Esophagus squamous epithelium (tissue), 4 donors: ENCODE measurements at regions not wholly inside any gene's neighbourhood (a gene's known extent, or its start where the extent isn't known, plus 50 kb on each side); places are given as distances from the start of the nearest gene placed in this dataset.

ENCODE experiments used
- POLR2A ChIP-seq, 4 donors: fragments of 450-650 bp; IDR thresholded peaks; one replicate each; pipeline ENCODE4 v1.6.1; 2017; ENCODE audit warnings: antibody characterized with exemption in 4 of 4, mild to moderate bottlenecking in 4 of 4, moderate library complexity in 3 of 4
- TF ChIP-seq, protein P1 (sequence below), 6 experiments: fragments of 450-650 bp in 4 of 6; fragments of 200-600 bp in 2 of 6; sonication (generic) in 2 of 6; IDR thresholded peaks; one replicate each; pipeline ENCODE4 v1.5.1; 2016 to 2019; ENCODE audit warnings: antibody characterized with exemption in 6 of 6, mild to moderate bottlenecking in 4 of 6, moderate library complexity in 4 of 6

DNA sequence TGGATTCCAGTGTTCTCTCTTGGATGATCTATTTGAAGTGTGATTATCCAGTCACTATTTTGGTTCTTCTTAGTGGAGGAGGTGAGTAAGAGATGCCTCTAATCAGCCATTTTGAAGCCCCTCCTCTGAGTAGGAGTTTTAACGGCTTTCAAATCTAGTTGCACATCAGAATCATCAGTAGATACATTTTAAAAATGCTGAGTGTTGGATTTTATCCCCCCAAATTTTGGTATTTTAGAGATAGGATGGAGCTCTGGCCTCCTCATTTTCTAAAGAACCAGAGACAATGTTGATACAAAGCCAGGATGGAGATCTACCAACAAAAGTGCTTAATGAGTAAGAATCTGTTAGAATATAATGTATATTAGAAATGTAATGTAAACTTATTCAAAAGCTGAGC, 1061.0 kb upstream of the WWC1 start:
- TF ChIP-seq POLR2A (IDR thresholded peaks at IDR 0.05): no peak
- TF ChIP-seq, protein P1, sequence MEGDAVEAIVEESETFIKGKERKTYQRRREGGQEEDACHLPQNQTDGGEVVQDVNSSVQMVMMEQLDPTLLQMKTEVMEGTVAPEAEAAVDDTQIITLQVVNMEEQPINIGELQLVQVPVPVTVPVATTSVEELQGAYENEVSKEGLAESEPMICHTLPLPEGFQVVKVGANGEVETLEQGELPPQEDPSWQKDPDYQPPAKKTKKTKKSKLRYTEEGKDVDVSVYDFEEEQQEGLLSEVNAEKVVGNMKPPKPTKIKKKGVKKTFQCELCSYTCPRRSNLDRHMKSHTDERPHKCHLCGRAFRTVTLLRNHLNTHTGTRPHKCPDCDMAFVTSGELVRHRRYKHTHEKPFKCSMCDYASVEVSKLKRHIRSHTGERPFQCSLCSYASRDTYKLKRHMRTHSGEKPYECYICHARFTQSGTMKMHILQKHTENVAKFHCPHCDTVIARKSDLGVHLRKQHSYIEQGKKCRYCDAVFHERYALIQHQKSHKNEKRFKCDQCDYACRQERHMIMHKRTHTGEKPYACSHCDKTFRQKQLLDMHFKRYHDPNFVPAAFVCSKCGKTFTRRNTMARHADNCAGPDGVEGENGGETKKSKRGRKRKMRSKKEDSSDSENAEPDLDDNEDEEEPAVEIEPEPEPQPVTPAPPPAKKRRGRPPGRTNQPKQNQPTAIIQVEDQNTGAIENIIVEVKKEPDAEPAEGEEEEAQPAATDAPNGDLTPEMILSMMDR (IDR thresholded peaks at IDR 0.05): no peak
